ENCODE measurements at regions not wholly inside any gene's neighbourhood (a gene's known extent, or its start where the extent isn't known, plus 50 kb on each side); places are given as distances from the start of the nearest gene placed in this dataset.

DNA sequence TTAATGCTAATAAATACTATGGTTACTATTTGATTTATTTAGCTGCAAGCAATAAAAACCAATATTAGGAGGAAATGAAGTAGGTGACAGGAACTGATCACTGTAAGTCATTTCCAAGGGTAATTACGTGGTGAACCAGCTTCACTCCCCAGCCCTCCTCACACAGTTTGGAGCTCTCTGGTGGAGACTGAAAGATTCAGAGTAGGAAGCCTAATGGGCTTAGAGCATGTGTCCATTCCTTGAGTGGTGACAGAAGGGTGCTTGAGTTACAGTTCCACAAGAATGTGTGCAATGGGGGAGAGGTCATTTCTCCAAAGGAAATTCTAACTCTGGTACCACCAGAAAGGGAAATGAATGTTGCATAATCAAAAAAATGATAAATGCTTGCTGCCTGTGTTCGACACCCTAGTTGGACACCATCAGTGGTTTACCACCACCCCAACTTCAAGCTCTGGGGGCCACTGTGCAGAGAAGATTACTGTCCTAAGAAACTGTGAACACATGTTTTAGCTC lies 285.1 kb upstream of the MMADHC start:
- TF ChIP-seq YY1 (IDR thresholded peaks at IDR 0.05; ENCODE audit: insufficient read depth, insufficient read length) (no peak), SUZ12 (IDR thresholded peaks at IDR 0.05; ENCODE audit: extremely low read depth, insufficient read depth, insufficient read length) (no peak)
